NCI-H1436 (cell line): ENCODE measurements at regions not wholly inside any gene's neighbourhood (a gene's known extent, or its start where the extent isn't known, plus 50 kb on each side); places are given as distances from the start of the nearest gene placed in this dataset.
"Not testable (repeated sequence)": the region's sequence is repeated elsewhere in the genome, so short reads cannot be mapped to it uniquely, and the experiment has no call there.

ENCODE experiments used
- DNase-seq: peaks from one replicate; lab custom pipeline; 2025; lab: John Stamatoyannopoulos, UW

GRCh38 chr2:51888120-51888519 lies 856.2 kb upstream of the NRXN1 start:
- DNase-seq: no peak

- DNase-seq: no peak
Observed at GRCh38 chr2:51881673-51882072, 849.7 kb upstream of the NRXN1 start.

DNA sequence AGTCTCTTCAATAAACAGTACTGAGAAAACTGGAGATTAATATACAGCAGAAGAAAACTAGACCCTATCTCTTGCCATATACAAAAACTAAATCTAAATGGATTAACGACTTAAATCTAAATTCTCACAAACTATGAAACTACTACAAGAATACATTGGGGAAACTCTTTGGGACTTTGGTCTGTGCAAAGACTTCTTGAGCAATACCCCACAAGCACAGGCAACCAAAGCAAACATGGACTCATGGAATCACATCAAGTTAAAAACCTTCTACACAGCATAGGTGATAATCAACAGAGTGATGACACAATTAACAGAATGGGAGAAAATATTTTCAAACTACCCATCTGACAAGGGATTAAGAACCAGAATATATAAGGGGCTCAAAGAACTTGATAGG lies 848.2 kb upstream of the NRXN1 start:
- DNase-seq: no peak

DNA sequence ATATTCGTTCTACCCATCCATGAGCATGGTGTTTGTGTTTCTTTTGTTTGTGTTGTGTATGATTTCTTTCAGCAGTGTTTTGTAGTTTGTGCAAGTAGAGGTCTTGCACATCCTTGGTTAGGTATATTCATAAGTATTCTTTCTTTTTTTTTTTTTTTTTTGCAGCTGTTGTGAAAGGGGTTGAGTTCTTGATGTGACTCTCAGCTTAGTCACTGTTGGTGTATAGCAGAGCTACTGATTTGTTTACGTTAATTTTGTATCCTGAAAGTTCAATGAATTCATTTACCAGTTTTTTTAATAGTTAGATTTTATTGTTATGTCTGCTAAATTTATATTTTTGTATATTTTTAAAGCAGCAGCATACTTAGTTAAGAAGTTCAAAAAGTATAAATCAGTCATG lies 834.4 kb upstream of the NRXN1 start:
- no peak for DNase-seq

- no peak for DNase-seq
Observed at GRCh38 chr2:51859260-51859659, 827.3 kb upstream of the NRXN1 start.

DNA sequence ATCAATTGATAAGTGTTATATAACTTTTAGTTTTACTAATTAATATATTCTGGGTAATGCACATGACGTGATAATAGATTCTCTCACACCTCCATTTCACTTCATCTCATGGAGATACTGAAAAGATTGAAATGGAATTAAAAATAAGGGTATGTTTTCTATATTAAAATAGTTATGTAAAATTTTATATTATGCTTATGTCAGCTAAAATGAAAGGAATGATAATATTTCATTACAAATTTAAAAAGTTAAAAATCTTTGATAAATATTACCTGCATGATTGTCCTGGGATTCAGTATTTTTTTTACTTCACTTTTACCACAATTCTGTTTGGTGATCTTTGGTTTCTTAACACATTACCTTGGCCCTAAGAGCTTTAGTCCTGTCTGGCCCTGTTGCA lies 823.8 kb upstream of the NRXN1 start:
- no peak for DNase-seq

- DNase-seq: no peak
Observed at GRCh38 chr2:51846796-51847195, 814.9 kb upstream of the NRXN1 start.

DNA sequence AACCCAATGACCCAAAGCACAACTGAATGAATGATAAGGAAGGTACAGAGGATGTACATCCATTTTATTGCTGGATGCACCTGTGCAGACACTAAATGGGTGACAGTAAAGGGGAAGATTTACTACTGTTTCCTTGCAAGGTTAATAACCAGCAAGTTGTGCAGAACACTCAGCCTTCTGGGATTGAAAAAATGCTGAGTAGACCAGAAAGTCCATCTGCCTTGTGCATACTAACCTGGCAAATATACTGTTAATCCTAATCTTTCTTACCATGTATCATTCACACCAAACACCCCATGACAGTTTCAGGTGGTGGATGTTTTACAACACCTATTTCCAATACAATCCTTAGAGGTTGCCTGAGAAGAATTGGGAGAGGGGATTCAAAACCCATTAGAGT lies 814.1 kb upstream of the NRXN1 start:
- DNase-seq: no peak

DNA sequence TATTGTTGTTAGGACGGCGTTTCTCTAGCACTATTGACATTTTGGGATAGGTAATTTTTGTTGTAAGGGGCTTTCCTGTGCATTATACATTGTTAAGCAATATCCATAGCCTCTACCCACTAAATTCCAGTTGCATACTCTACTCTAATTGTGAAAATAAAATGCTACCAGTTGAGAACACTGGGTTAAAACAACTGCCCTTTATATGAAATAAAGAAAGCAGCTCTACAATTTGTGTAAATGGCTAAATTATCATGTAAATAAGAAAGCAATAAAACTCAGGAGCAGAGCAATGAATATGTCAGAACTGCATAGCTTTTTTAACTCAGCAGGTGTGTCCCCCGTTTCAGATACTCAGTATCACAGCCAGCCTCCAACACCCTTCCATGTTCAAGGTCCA lies 812.7 kb upstream of the NRXN1 start:
- no peak for DNase-seq

DNA sequence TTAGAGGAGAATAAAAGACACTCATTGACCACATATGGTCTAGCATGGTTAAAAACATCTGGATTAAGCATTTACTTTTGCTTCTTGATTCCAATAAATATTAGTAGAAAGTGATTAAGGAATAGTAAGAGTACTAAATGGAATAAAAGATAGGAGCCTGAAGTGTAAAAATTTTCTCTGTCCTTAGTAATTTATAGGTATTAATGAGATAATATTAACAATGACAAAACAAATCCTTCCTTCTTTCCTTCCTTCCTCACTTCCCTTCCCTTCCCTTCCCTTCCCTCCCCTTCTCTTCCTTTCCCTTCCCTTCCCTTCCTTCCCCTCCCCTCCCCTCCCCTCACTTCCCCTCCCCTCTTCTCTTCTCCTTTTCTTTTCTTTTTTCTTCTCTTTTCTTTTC lies 797.5 kb upstream of the NRXN1 start:
- DNase-seq: no peak

DNA sequence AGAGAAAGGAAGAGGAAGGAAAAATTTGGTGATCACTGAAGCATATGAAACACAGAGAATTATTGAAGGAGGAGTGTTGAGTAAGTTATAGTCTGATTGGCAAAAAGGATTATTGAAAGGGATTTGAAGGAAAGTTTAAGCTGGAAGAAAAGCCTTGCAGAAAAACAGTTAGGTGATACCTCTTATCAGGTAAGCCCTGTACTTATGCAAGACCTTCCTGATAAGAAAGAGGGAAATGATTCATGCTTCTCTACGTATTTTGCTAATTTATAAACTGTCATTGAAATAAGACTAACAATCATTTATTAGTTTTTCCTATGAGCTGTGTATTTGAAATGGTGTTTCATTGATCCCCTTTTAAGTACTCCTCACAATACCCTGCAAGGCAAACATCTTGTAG lies 793.9 kb upstream of the NRXN1 start:
- DNase-seq: no peak

DNA sequence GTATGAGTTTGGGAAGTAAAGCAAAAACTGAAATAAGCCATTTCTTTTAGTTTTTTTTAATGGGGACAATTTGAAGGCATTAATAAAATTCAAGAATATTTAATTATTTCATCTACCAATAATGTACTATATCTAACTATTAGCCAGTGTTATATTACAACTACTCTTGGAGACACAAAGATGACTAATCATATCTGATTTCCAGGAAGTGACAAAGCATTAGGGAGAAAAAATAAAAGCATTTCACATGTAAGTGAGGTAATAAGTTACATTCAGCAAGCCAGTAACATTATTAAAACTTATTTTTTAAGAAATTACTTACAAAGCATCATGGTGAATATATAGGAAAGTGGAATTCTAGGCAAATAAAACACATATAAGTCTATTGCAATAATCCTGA lies 781.3 kb upstream of the NRXN1 start:
- DNase-seq: no peak

DNA sequence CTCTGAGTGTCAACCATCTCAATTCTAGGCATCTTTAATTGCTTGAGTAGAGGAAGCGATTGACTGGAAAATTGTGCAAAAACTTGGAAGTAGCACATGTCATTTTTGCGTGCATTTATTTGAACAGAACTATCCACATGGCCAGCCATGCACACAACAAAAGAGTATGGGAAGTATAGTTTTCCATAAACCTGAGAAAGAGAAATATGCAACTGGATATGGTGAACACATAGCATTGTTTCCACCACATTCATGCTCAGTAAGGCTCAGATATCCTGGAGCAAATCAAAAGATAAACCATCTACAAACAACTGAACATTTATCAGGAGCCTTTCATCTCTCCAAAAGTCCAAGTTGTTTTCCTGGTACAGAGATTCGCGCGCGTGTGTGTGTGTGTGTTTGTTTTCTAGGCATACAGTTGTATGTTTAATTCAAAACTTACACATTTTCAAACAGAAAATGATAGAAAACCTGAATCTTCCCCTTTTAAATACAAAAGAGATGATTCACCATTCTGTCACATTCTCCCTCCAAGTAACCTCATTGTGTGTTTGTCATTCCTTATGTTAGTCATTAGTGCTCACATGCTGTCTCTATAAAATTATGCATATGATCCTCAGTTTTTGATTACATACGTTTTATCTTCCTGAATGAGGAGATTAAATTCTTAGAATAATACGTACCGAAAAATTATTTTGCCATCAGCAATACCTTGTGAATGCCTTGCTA lies 780.4 kb upstream of the NRXN1 start:
- no peak for DNase-seq

DNA sequence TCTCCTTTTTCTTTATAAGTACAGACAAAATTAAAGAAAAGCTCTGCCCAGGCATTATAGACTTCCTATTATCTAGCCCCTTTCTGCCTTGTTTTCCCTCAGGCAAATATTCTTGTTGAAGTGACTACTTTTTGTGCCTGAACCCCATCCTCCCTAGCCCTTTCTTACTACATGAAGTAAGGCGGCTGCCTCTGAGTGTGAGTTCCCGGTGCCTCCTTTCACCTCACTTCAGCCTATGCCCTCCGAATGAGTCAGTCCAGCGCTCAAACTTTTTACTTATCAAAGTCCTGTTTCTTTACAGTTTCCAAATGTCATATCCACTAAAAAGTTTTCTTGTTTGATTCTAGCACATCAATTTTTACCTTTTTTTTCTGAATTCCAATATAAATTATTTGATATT lies 778.3 kb upstream of the NRXN1 start:
- DNase-seq: no peak

DNA sequence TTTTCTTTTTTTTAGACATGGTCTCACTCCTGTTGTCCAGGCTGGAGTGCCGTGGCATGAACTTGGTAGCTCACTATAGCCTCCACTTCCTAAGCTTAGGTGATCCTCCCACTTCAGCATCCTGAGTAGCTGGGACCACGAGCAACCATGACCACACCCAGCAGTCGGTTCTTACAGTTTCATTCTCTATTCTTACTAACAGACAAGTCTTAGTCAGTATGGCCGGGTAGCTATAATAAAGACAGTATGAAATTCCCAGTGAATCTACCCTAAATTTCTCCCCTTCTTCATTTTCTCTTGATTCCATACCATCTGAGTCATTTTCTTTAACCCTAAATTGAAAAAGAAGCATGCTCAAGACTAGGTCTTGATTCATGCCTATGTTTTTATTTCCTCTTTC lies 775.3 kb upstream of the NRXN1 start:
- DNase-seq: no peak

GRCh38 chr2:51795248-51795888 lies 763.4 kb upstream of the NRXN1 start:
- DNase-seq: no peak

GRCh38 chr2:51791496-51791895 lies 759.6 kb upstream of the NRXN1 start:
- no peak for DNase-seq

DNA sequence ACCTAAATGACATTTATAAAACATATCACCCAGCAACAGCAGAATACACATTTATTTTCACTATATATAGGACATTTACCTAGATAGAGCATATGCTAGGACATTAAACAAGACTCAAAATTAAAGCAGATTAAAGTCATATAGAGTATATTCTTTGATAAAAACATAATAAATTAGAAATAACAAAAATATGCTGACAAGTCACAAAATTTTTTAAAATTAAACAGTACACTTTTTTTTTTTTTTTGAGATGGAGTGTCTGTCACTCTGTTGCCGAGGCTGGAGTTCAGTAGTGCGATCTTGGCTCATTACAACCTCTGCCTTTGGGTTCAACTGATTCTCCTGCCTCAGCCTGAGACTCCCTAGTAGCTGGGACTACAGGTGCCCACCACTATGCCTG lies 758.9 kb upstream of the NRXN1 start:
- no peak for DNase-seq

GRCh38 chr2:51789918-51790317 lies 758.0 kb upstream of the NRXN1 start:
- DNase-seq: no peak

DNA sequence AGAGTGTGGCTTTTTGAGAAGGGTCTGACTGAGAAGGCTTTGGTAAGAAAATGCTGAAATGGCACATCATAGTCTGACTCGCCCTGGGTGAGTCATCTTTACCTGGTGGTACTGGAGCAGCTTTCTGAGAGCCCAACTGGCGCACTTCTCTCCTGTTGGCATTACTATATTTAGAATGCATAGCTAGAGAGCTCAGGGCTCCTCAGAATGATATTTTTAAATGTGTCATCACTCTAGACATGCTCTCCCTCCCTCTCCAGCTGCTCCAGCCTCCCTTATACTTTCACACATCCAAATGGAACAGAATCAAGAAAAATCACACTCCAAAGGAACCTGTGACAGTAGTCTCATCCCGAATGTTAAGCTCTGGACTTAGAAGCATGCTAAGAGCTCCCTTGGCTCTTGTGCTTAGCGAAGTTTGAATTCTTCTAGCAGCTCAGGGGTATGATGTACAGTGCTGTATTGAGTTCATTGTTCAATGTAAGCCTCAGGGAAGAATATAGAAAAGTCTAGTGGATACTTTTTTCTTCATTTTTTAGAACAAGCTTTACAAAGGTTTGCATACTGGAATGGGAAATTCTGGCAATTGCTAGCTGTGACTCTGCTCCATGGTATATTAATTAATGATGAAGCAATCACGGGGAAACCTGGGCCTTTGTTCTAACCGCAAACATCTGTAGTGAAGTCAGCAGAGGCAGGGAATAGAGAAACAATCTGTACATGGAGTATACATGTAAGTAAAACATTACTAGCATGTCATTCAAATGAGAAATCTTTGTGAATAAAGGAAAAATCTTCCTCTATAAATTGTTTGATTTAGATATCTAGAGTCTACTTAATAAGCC lies 751.2 kb upstream of the NRXN1 start:
- DNase-seq: no peak

GRCh38 chr2:51781691-51782090 lies 749.8 kb upstream of the NRXN1 start:
- DNase-seq: no peak

DNA sequence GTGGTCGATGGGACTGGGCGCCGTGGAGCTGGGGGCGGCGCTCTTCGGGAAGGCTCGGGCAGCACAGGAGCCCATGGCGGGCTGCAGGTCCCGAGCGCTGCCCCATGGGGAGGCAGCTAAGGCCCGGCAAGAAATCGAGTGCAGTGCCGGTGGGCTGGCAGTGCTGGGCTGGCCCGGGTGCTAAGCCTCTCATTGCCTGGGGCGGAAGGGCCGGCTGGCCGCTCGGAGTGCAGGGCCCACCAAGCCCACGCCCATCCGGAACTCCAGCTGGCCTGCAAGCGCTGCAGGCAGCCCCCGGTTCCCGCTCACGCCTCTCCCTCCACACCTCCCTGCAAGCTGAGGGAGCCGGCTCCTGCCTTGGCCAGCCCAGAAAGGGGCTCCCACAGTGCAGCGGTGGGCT lies 748.4 kb upstream of the NRXN1 start:
- no peak for DNase-seq

DNA sequence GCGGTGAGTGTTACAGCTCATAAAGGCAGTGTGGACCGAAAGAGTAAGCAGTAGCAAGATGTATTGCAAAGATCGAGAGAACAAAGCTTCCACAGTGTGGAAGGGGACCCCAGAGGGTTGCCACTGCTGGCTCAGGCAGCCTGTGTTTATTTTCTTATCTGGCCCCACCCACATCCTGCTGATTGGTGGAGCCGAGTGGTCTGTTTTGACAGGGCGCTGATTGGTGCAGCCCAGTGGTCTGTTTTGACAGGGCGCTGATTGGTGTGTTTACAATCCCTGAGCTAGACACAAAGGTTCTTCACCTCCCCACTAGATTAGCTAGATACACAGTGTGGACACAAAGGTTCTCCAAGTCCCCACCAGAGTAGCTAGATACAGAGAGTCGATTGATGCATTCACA lies 747.8 kb upstream of the NRXN1 start:
- not testable (repeated sequence) for DNase-seq
